ENCODE measurements at regions not wholly inside any gene's neighbourhood (a gene's known extent, or its start where the extent isn't known, plus 50 kb on each side); places are given as distances from the start of the nearest gene placed in this dataset.

DNA sequence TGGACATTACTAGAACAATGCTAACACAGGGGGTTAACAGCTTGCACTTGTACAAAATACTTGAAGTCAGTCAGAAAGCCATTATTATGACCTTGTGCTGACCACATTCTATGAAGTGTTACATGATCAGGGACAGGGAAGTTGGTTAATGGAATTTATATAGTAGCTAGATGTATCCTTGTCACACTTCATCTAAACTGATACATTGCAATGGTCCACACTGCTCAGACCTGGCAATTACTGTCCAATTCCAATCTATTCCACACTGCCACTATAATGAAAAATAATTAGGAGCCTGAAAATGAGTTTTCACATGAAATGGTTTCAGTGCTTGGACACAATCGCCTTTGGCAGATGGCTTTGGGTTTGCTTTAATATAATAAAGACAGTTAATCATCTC is 850.8 kb downstream of the EPHA7 start:
- no peaks in the 10 kb centered on the region for H3F3A ChIP-seq (ENCODE audit: insufficient read depth, low read depth)

DNA sequence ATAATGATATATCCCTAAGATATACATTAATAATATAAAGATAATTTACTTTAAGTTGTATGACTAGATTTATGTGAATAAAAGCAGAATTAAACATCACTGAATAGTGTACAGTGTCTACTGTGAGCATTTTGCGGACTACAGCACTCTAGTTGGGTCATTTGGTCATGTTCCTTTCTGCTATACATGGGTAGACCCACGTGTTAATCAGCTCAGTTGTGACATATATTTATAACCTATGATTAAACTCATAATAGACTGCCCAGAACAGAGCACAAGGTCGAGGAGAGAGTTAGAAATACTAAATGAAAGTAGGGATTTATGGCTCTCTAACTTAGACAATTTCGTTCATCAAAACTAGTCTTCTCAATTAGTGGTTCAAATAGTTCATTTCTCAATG is 852.7 kb downstream of the EPHA7 start:
- no peaks in the 10 kb centered on the region for H3F3A ChIP-seq (ENCODE audit: insufficient read depth, low read depth)
- DNase-seq: no peak
- H3K9me2 ChIP-seq (ENCODE audit: insufficient read depth): no peaks in the 10 kb centered on the region
- H3K27me3 ChIP-seq (ENCODE audit: insufficient read depth, low read depth): no peaks in the 10 kb centered on the region
- H3K36me3 ChIP-seq (ENCODE audit: low read depth): no peaks in the 10 kb centered on the region
- CTCF ChIA-PET: no interaction called here
- H3K4me2 ChIP-seq: no peak overlapping the region
- no peaks in the 10 kb centered on the region for H3K9me3 ChIP-seq (ENCODE audit: insufficient read depth, low read depth)
- no peaks in the 10 kb centered on the region for H3K79me2 ChIP-seq (ENCODE audit: low read depth)
- H3K27ac ChIP-seq: no peak overlapping the region
- intact Hi-C loops (cut with micrococcal nuclease; ENCODE audit: unreplicated experiment): no loop called here
- POLR2A ChIA-PET (ENCODE audit: unreplicated experiment): no interaction called here
- BruUV-seq (replicated peaks): no TSS peak
- no peak overlapping the region for H2AFZ ChIP-seq
- no peaks in the 10 kb centered on the region for H4K20me1 ChIP-seq (ENCODE audit: insufficient read depth)
- no peak overlapping the region for H3K4me3 ChIP-seq
- no peaks in the 10 kb centered on the region for H3K4me1 ChIP-seq (replicated peaks; ENCODE audit: insufficient read depth)
- TF ChIP-seq EZH2 (IDR thresholded peaks at IDR 0.05; ENCODE audit: low read depth): no peak
- TF ChIP-seq, protein P1, sequence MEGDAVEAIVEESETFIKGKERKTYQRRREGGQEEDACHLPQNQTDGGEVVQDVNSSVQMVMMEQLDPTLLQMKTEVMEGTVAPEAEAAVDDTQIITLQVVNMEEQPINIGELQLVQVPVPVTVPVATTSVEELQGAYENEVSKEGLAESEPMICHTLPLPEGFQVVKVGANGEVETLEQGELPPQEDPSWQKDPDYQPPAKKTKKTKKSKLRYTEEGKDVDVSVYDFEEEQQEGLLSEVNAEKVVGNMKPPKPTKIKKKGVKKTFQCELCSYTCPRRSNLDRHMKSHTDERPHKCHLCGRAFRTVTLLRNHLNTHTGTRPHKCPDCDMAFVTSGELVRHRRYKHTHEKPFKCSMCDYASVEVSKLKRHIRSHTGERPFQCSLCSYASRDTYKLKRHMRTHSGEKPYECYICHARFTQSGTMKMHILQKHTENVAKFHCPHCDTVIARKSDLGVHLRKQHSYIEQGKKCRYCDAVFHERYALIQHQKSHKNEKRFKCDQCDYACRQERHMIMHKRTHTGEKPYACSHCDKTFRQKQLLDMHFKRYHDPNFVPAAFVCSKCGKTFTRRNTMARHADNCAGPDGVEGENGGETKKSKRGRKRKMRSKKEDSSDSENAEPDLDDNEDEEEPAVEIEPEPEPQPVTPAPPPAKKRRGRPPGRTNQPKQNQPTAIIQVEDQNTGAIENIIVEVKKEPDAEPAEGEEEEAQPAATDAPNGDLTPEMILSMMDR (conservative IDR thresholded peaks at IDR 0.05): no peak

More for the DNA sequence above, 850.8 kb downstream of the EPHA7 start:
- Histone ChIP-seq H3K36me3 (ENCODE audit: low read depth) (no peaks in the 10 kb centered on the region), H3K4me3 (no peak overlapping the region), H3K9me2 (ENCODE audit: insufficient read depth) (no peaks in the 10 kb centered on the region), H4K20me1 (ENCODE audit: insufficient read depth) (no peaks in the 10 kb centered on the region), H3K9me3 (ENCODE audit: insufficient read depth, low read depth) (no peaks in the 10 kb centered on the region), H3K27ac (no peak overlapping the region), H3K79me2 (ENCODE audit: low read depth) (no peaks in the 10 kb centered on the region), H3K4me1 (replicated peaks; ENCODE audit: insufficient read depth) (no peaks in the 10 kb centered on the region), H2AFZ (no peak overlapping the region), H3K27me3 (ENCODE audit: insufficient read depth, low read depth) (no peaks in the 10 kb centered on the region), H3K4me2 (no peak overlapping the region)
- intact Hi-C loops (cut with micrococcal nuclease; ENCODE audit: unreplicated experiment): no loop called here
- TF ChIP-seq EZH2 (IDR thresholded peaks at IDR 0.05; ENCODE audit: low read depth): no peak
- TF ChIP-seq, protein P1 (conservative IDR thresholded peaks at IDR 0.05): no peak
- BruUV-seq (replicated peaks): no TSS peak
- DNase-seq: no peak
- ChIA-PET CTCF (no interaction called here), POLR2A (ENCODE audit: unreplicated experiment) (no interaction called here)

DNA sequence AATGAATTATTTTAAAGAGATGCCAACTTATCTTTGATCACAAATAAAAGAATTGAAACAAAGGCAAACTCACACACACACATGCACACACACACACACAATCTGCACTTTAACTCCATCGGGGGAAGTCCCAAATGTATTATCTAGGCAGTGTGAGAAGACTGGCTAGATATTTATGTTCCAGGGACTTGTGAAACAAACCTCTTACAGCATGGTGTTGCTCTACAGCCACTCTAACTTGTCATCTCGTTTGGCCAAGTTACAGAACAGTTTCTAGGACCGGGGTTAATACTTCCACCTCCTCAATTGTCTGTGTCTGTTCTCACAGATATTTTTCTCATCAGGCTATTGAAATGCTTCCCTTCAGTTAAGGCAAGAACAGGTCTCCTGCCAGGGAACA is 855.0 kb downstream of the EPHA7 start:
- Histone ChIP-seq H3K79me2 (ENCODE audit: low read depth) (no peaks in the 10 kb centered on the region), H3K27me3 (ENCODE audit: insufficient read depth, low read depth) (no peaks in the 10 kb centered on the region), H3K4me3 (no peak overlapping the region), H3K36me3 (ENCODE audit: low read depth) (no peaks in the 10 kb centered on the region), H3K9me3 (ENCODE audit: insufficient read depth, low read depth) (no peaks in the 10 kb centered on the region), H2AFZ (no peak overlapping the region), H4K20me1 (ENCODE audit: insufficient read depth) (no peaks in the 10 kb centered on the region), H3F3A (ENCODE audit: insufficient read depth, low read depth) (no peaks in the 10 kb centered on the region), H3K4me2 (no peak overlapping the region), H3K4me1 (replicated peaks; ENCODE audit: insufficient read depth) (no peaks in the 10 kb centered on the region), H3K9me2 (ENCODE audit: insufficient read depth) (no peaks in the 10 kb centered on the region), H3K27ac (no peak overlapping the region)
- intact Hi-C loops (cut with micrococcal nuclease; ENCODE audit: unreplicated experiment): no loop called here
- no TSS peak for BruUV-seq (replicated peaks)
- ChIA-PET POLR2A (ENCODE audit: unreplicated experiment) (no interaction called here), CTCF (no interaction called here)
- no peak for DNase-seq
- TF ChIP-seq, protein P1 (conservative IDR thresholded peaks at IDR 0.05): no peak
- no peak for TF ChIP-seq EZH2 (IDR thresholded peaks at IDR 0.05; ENCODE audit: low read depth)
